Ishikawa (cell line): ENCODE measurements at regions not wholly inside any gene's neighbourhood (a gene's known extent, or its start where the extent isn't known, plus 50 kb on each side); places are given as distances from the start of the nearest gene placed in this dataset.

Source experiments
- CEBPB ChIP-seq: IDR thresholded peaks from 2 replicates; pipeline ENCODE4 v1.6.1; 2012
- CREB1 ChIP-seq: IDR thresholded peaks from 2 replicates; pipeline ENCODE4 v1.6.1; 2012; ENCODE audit warnings: low read depth
- EGR1 ChIP-seq: IDR thresholded peaks from 2 replicates; pipeline ENCODE4 v1.6.1; 2012
- EP300 ChIP-seq: IDR thresholded peaks from 2 replicates; pipeline ENCODE4 v1.6.1; 2012; ENCODE audit warnings: borderline replicate concordance
- FOXM1 ChIP-seq: IDR thresholded peaks from 2 replicates; pipeline ENCODE4 v1.6.1; 2012; ENCODE audit warnings: low read depth, borderline replicate concordance
- MAX ChIP-seq: IDR thresholded peaks from 2 replicates; pipeline ENCODE4 v1.6.1; 2012
- NFIC ChIP-seq: IDR thresholded peaks from 2 replicates; pipeline ENCODE4 v1.6.1; 2012
- RAD21 ChIP-seq: IDR thresholded peaks from 2 replicates; pipeline ENCODE4 v1.6.1; 2012; ENCODE audit warnings: low read depth
- REST ChIP-seq: IDR thresholded peaks from 2 replicates; pipeline ENCODE4 v1.6.1; 2012; ENCODE audit warnings: low read depth, mild to moderate bottlenecking
- TAF1 ChIP-seq: IDR thresholded peaks from 2 replicates; pipeline ENCODE4 v1.6.1; 2012; ENCODE audit warnings: low read depth, mild to moderate bottlenecking
- TCF12 ChIP-seq: IDR thresholded peaks from 2 replicates; pipeline ENCODE4 v1.6.1; 2012; ENCODE audit warnings: low read depth
- TEAD4 ChIP-seq: IDR thresholded peaks from 2 replicates; pipeline ENCODE4 v1.6.1; 2012
- USF1 ChIP-seq: IDR thresholded peaks from 2 replicates; pipeline ENCODE4 v1.6.1; 2012
- YY1 ChIP-seq: IDR thresholded peaks from 2 replicates; pipeline ENCODE4 v1.6.1; 2012; ENCODE audit warnings: low read depth
- ZBTB7A ChIP-seq: IDR thresholded peaks from 2 replicates; pipeline ENCODE4 v1.6.1; 2012; ENCODE audit warnings: low read depth

GRCh38 chr6:140789466-140789865 is 1343.3 kb upstream of the GJE1 start:
- no peak for TF ChIP-seq CREB1
- TF ChIP-seq ZBTB7A: no peak

- TF ChIP-seq MAX: no peak
- no peak for TF ChIP-seq REST
- TF ChIP-seq RAD21: no peak
- TF ChIP-seq NFIC: no peak
- TF ChIP-seq ZBTB7A: no peak
- TF ChIP-seq CREB1: no peak
- no peak for TF ChIP-seq CEBPB
- TF ChIP-seq TCF12: no peak
These were observed 1346.8 kb upstream of the GJE1 start for GRCh38 chr6:140785926-140786325.

- TF ChIP-seq CREB1: no peak
- TF ChIP-seq ZBTB7A: no peak
- TF ChIP-seq TAF1: no peak
- TF ChIP-seq USF1: no peak
- no peak for TF ChIP-seq NFIC
- no peak for TF ChIP-seq TCF12
- no peak for TF ChIP-seq FOXM1
- no peak for TF ChIP-seq REST
- TF ChIP-seq YY1: no peak
- TF ChIP-seq CEBPB: no peak
- TF ChIP-seq EGR1: no peak
- no peak for TF ChIP-seq RAD21
- TF ChIP-seq EP300: no peak
- no peak for TF ChIP-seq MAX
- TF ChIP-seq TEAD4: no peak
These were observed 1348.2 kb upstream of the GJE1 start for GRCh38 chr6:140784573-140784972.

GRCh38 chr6:140782941-140783340 is 1349.8 kb upstream of the GJE1 start:
- TF ChIP-seq USF1 (no peak), NFIC (no peak), YY1 (no peak), EP300 (no peak)

GRCh38 chr6:140779991-140780596 is 1352.6 kb upstream of the GJE1 start:
- TF ChIP-seq TAF1: no peak
- TF ChIP-seq REST: 0 out of 2 replicates have a peak, but pooled peaks have one; percentile 9

- TF ChIP-seq CREB1 (no peak), EP300 (no peak), YY1 (no peak), EGR1 (no peak), FOXM1 (no peak), RAD21 (no peak), CEBPB (no peak), ZBTB7A (no peak), USF1 (no peak), NFIC (no peak), TAF1 (no peak), TEAD4 (no peak), MAX (no peak)
These were observed 1353.4 kb upstream of the GJE1 start for GRCh38 chr6:140779341-140779740.
